NCI-H526 (cell line): ENCODE measurements at regions not wholly inside any gene's neighbourhood (a gene's known extent, or its start where the extent isn't known, plus 50 kb on each side); places are given as distances from the start of the nearest gene placed in this dataset.
"Not testable (repeated sequence)": the region's sequence is repeated elsewhere in the genome, so short reads cannot be mapped to it uniquely, and the experiment has no call there.

Source experiments
- DNase-seq, 2 experiments: peaks; one replicate each; lab custom pipeline; 2025; lab: John Stamatoyannopoulos, UW

GRCh38 chr17:13659051-13659450, 57.3 kb upstream of the HS3ST3A1 start:
- not testable (repeated sequence) for DNase-seq

- DNase-seq: no peak
Observed at GRCh38 chr17:13665872-13666635, 64.3 kb upstream of the HS3ST3A1 start.

DNA sequence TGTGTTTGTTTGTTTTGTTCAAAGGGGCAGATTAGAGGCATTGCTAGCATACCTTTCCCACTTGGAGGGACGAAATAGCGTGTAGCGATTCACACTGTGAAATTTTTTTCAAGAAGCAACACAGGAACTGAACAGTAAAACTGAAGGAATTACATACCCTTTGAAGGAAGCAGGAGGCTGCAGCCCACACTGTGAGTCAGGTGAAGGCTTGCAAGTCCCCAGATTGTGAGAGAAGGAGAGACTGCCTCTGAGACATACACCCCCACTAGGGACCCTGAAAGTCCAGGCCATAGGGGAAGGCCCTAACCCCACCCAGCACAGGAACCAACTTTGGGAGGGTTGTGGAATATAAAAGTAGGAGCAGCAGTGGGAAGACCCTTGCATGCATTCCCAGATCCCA, 69.6 kb upstream of the HS3ST3A1 start:
- DNase-seq: no peak

GRCh38 chr17:13671771-13672170, 70.0 kb upstream of the HS3ST3A1 start:
- no peak for DNase-seq

- no peak for DNase-seq
Observed at GRCh38 chr17:13678361-13678760, 76.6 kb upstream of the HS3ST3A1 start.

GRCh38 chr17:13678841-13679240, 77.1 kb upstream of the HS3ST3A1 start:
- no peak for DNase-seq

- no peak for DNase-seq
Observed at GRCh38 chr17:13688716-13689115, 87.0 kb upstream of the HS3ST3A1 start.

- no peak for DNase-seq
Observed at GRCh38 chr17:13690806-13691205, 89.1 kb upstream of the HS3ST3A1 start.

- no peak for DNase-seq
Observed at GRCh38 chr17:13694934-13695333, 93.2 kb upstream of the HS3ST3A1 start.

- peak in 1 of 2 experiments; percentile 0 for DNase-seq
Observed at GRCh38 chr17:13698832-13699231, 97.1 kb upstream of the HS3ST3A1 start.

GRCh38 chr17:13699261-13699660, 97.5 kb upstream of the HS3ST3A1 start:
- DNase-seq: no peak

DNA sequence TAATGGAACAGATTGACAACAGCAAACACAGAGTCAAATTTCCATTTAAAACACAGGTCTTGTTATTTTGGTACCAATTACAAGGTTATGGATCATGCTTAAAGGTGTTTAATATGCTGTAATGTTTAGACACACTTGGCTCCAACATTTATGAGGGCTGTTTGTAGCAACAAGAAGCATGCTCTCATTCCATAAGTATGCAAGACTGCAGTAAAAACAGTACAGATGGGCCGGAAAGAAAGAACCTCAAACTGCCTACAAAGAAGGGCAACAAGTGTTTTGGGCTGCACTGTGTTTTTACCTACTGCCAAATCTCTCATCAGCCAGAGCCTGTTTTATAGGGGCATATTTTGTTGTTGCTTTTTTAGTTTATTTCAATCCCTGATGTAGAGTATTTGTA, 100.5 kb upstream of the HS3ST3A1 start:
- DNase-seq: no peak

GRCh38 chr17:13704333-13704732, 102.6 kb upstream of the HS3ST3A1 start:
- no peak for DNase-seq

- DNase-seq: no peak
Observed at GRCh38 chr17:13705221-13705620, 103.5 kb upstream of the HS3ST3A1 start.

- DNase-seq: no peak
Observed at GRCh38 chr17:13721705-13722104, 120.0 kb upstream of the HS3ST3A1 start.

DNA sequence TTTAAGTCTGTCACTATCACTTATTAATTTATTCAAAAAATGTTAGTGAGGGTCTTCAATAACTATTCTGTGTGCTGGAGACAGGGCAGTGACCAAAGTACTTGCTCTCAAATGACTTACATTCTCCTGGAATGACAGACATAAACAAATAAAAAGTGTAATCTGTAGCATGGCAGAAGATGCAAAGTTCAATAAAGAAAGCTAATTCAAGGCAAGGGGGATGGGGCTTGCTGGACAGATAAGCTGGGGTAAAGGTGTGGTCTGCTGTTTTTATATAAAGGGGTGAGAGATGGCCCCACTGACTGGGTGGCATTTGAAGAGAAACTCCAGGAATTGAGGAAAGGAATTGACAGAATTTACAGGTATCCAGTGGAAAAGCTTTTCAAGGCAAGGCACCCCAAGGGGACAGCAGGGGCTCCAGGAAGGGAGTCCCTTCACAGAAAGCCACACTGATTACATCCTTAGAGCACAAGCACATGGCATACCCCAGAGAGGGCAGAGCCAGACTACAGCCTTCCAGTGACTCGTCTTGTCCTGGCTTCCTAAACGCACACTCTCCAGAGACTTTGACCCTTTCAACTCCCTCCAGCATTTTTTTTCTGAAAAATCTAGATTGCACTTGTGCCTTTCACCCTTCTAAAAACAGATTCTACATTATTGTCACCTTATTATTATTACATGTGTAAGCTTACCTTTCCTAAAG, 123.7 kb upstream of the HS3ST3A1 start:
- DNase-seq: no peak

DNA sequence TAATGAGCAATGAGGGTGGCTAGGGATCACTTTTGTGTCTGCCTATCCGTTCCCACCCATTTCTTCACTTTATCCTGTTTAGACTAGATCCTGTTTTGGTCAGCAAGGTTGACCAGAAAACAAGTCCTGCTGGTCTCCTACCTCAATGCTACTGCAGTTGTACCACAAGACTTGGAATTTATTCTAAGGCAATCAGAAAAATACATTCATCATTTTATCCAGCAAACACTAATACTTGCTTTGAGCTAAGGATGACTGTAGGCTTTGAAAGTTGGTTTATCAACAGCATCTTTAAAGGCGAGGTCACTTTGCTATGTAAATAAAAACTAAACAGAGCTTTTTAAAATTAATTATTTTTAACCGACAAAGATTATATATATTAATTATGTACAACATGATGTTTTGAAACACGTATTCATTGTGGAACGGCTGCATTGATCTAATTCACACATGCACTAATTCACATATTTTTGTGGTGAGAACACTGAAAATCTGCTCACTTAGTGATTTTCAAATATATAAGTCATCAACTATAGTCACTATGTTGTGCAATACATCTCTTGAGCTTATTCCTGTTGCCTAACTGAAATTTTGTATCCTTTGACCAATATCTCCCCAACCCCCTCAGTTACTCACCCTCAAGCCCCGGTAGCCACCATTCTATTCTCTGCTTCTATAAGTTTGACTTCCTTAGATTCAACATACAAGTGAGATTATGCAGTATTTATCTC, 125.9 kb upstream of the HS3ST3A1 start:
- DNase-seq: no peak

DNA sequence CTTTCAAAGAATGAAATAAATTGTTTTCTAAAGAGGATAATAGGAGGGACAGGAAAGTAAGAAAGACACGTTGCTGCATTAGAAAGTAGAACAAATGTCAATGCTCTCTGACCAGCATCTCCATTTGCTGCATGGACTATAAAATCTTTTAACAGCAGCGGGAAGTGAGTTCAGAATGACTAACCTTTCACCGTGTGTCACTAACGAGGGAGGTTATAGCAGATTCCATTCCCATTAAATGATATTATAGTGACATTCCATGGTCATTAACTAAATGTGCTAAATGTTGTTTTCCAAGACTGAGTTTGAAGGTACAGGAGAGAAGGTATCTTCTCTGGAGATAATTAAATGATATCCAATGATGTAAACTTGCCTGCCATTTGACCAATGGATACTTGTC, 127.1 kb upstream of the HS3ST3A1 start:
- DNase-seq: no peak

- no peak for DNase-seq
Observed at GRCh38 chr17:13729466-13730134, 127.9 kb upstream of the HS3ST3A1 start.

- DNase-seq: no peak
Observed at GRCh38 chr17:13734880-13735279, 133.2 kb upstream of the HS3ST3A1 start.

- DNase-seq: peak in 1 of 2 experiments; percentile 2
Observed at GRCh38 chr17:13735444-13735843, 133.7 kb upstream of the HS3ST3A1 start.

GRCh38 chr17:13735861-13736260, 134.1 kb upstream of the HS3ST3A1 start:
- no peak for DNase-seq
